ENCODE measurements at regions not wholly inside any gene's neighbourhood (a gene's known extent, or its start where the extent isn't known, plus 50 kb on each side); places are given as distances from the start of the nearest gene placed in this dataset.
"Not testable (repeated sequence)": the region's sequence is repeated elsewhere in the genome, so short reads cannot be mapped to it uniquely, and the experiment has no call there.

DNA sequence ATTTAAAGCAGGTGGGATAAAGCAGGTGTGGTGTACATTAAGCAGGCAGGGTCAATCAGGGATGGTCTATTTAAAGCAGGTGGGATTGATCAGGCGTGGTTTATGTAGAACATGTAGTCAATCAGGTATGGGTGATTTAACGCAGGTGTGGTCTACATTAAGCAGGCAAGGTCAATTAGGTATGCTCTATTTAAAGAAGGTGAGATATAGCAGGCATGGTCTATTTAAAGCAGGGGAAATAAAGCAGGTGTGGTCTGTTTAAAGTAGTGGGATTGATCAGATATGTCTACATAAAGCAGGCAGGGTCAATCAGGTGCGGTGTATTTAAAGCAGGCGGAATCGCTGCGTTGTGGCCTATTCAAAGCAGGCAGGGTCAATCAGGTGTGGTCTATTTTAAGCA, 88.6 kb upstream of the MXRA5 start:
- no peak for DNase-seq

GRCh38 chrX:3428792-3429191, 82.3 kb upstream of the MXRA5 start:
- no peak for DNase-seq

DNA sequence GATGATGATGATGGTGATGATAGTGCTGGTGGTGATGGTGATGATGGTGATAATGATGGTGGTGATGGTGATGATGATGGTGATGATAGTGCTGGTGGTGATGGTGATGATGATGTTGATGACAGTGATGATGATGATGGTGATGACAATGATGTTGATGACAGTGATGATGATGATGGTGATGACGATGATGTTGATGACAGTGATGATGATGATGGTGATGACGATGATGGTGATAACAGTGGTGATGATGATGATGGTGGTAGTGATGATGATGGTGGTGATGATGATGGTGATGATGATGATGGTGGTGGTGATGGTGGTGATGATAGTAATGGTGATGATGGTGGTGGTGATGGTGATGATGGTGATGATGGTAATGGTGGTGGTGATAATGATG, 80.1 kb upstream of the MXRA5 start:
- no peak for DNase-seq

DNA sequence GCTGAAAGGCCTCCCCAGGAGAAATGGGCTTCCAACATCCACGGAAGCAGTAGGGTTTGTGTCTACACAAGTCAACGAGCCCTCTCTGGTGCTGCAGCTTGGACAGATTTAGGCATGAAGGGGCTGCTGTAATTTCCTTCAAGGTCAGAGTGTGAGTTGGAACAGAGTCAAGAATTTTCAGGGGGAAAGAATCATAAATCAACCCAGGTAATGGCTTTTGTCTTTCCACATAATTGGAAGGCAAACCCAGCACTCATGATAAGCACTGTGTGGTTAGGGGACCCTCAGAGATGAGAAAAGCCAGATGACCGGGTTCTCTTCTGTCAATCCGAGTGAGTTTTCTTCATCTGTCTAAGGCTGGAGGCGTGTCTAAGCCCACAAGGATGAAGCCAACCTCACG, 78.6 kb upstream of the MXRA5 start:
- no peak for DNase-seq

- no peak for DNase-seq
Measured at GRCh38 chrX:3420316-3420715, 73.9 kb upstream of the MXRA5 start.

DNA sequence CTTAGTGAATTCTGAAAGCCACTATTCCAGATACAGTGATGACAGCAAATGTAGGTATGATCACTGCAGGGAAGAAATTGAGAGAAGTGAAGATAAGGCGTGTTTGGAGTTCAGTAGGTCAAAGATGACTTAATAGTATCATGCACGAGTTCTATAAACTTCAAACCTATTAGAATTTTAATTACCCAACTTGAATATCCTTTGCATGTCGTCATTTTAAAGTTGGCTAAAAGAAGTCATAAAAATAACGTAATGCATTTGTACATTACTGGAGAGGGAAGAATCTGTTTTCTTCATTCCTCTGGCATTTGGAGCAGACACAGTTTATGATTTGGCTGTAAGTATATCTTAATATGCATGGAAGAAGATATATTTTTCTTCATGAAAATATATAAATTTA, 68.6 kb upstream of the MXRA5 start:
- no peak for DNase-seq

DNA sequence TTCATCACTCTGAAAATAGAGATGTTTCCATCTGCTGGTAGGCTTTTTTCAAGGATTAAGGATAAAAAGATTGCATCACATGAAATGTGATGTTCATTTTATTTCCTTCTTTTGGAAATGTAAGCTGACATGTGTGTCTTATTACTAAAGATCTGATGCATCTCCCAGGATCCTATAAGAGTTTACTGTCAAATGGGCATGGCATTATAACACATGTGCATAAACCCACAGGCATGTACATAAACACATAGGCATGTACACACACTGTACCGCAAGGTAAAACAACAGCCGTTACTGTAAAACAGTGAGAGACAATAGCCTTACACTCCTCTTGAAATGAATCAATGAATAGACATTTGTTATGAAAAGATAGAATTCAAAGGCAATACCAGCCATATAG, 65.2 kb upstream of the MXRA5 start:
- not testable (repeated sequence) for DNase-seq

DNA sequence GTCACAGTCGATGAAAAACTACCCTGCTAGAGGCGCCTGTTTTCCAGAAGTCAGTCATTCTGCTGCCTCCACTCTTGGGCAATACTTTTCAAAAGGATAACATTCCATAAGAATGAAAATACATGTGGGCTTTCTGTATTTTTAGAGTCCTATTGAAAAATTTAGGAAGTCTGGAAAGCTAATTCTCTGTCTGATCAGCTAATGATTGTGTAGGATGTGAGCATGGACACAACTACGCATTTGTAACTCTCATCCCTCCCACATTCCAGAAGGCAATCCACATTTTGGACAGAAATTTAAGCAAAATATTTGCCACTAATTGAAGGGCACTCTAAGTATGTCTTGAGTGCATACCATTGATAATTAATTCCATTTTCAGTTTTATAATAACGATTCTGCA, 63.5 kb upstream of the MXRA5 start:
- DNase-seq, result not testable (repeated sequence)

DNA sequence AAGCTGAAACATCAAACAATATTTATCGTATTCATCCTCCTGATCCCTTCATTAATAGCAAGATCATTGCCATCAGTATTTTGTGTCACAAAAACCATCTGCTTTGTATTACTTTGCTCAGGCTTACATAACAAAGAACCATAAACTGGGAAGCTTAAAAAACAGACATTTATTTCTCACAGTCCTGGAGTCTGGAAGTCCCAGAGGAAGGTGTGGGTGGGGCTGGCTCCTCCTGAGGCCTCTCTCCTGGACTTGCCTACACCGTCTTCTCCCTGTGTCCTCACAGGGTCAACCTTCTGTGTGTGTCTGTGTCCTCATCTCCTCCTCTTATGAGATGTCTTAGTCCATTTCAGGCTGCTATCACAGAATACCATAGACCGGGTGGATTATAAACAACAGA, 61.3 kb upstream of the MXRA5 start:
- no peak for DNase-seq

GRCh38 chrX:3407121-3407520, 60.7 kb upstream of the MXRA5 start:
- DNase-seq, result no peak

DNA sequence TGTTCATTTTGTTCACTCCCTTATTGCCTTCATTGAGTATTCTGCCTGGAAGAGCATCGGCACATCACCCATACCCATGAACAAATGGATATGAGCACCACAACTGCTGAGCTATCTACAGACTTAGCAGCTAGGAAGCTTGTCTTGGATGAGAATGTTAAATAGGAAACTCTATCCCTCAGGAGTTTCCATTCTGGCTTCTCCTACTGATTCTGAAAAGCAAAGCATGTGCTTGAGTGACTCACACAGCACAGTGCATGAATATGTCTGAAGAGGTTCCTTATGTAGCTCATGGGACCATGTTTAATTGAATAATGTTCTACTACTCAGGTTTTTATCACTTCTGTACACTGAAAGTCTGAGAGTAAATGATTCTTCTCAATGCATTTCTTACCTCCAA, 57.3 kb upstream of the MXRA5 start:
- no peak for DNase-seq

All from NCI-H1930 (cell line).